Body of pancreas (tissue), 4 donors: ENCODE measurements at regions not wholly inside any gene's neighbourhood (a gene's known extent, or its start where the extent isn't known, plus 50 kb on each side); places are given as distances from the start of the nearest gene placed in this dataset.

ENCODE experiments used
- CTCF ChIP-seq, 7 experiments: fragments of 450-650 bp in 4 of 7; fragments of 200-600 bp in 3 of 7; sonication (generic) in 3 of 7; IDR thresholded peaks; one replicate each; pipeline ENCODE4 v1.5.1; 2016 to 2019; ENCODE audit warnings: antibody characterized with exemption in 7 of 7
- POLR2A ChIP-seq, 3 donors: fragments of 450-650 bp; IDR thresholded peaks; one replicate each; pipeline ENCODE4 v1.6.1; 2016; ENCODE audit warnings: antibody characterized with exemption in 3 of 3, mild to moderate bottlenecking in 2 of 3

GRCh38 chrX:45715748-45716147 lies 515.1 kb upstream of the DIPK2B start:
- TF ChIP-seq CTCF (IDR thresholded peaks at IDR 0.05) (no peak), POLR2A (IDR thresholded peaks at IDR 0.05) (no peak)
